ENCODE measurements at regions not wholly inside any gene's neighbourhood (a gene's known extent, or its start where the extent isn't known, plus 50 kb on each side); places are given as distances from the start of the nearest gene placed in this dataset.

- no peak for TF ChIP-seq CTCF (IDR thresholded peaks at IDR 0.05)
- no peaks in the 10 kb centered on the region for H3K4me1 ChIP-seq (ENCODE audit: control insufficient read depth in 1 of 2, insufficient read depth in 2 of 2, low read length in 2 of 2)
- Mint-ChIP-seq H3K36me3 (no peaks in the 10 kb centered on the region), H3K9me3 (peaks cover 0 to 7% (median under 1%) of the 10 kb centered on the region in 7 donors), H3K27me3 (ENCODE audit: low read depth in 3 of 3) (peaks cover 2 to 16% (median 12%) of the 10 kb centered on the region in 3 donors), H3K4me1 (peaks cover 5% of the 10 kb centered on the region), H3K27ac (no peak overlapping the region), H3K4me3 (no peak overlapping the region)
- no peak overlapping the region for H3K27ac ChIP-seq (ENCODE audit: low read depth in 1 of 2, low read length in 2 of 2)
- no CpG with 5 or more reads among the region's 3 CpGs for WGBS (ENCODE audit: insufficient coverage)
- H3K27me3 ChIP-seq (ENCODE audit: control insufficient read depth in 2 of 2, insufficient read depth in 2 of 2, low read length in 2 of 2) = no peaks in the 10 kb centered on the region
- no peak for DNase-seq
- intact Hi-C loops (cut with micrococcal nuclease) = no loop called here
- H3K79me2 ChIP-seq (ENCODE audit: insufficient read depth, low read length) = no peaks in the 10 kb centered on the region
- no peak overlapping the region for H3K4me2 ChIP-seq (replicated peaks; ENCODE audit: extremely low read depth, low read length, poor library complexity, severe bottlenecking)
- no peak overlapping the region for H3K9ac ChIP-seq (ENCODE audit: insufficient read depth, low read length, poor library complexity, severe bottlenecking)
- H3K36me3 ChIP-seq (replicated peaks in 1 of 2; ENCODE audit: control insufficient read depth in 1 of 2, insufficient read depth in 2 of 2, low read length in 2 of 2) = no peaks in the 10 kb centered on the region
- no peaks in the 10 kb centered on the region for H4K20me1 ChIP-seq (ENCODE audit: insufficient read depth, low read length)
- no peak overlapping the region for H3K4me3 ChIP-seq (replicated peaks in 1 of 3; ENCODE audit: low read depth in 2 of 3, low read length in 3 of 3)
- H3K9me3 ChIP-seq (replicated peaks in 1 of 2; ENCODE audit: control insufficient read depth in 1 of 2, insufficient read depth in 1 of 2, low read length in 2 of 2) = no peaks in the 10 kb centered on the region
- H2AFZ ChIP-seq (ENCODE audit: insufficient read depth, low read depth, low read length, poor library complexity, severe bottlenecking) = no peak overlapping the region
Observed at GRCh38 chr2:122033778-122034177, 278.3 kb downstream of the TSN start.

- Histone ChIP-seq H2AFZ (ENCODE audit: insufficient read depth, low read depth, low read length, poor library complexity, severe bottlenecking) (no peak overlapping the region), H3K36me3 (replicated peaks in 1 of 2; ENCODE audit: control insufficient read depth in 1 of 2, insufficient read depth in 2 of 2, low read length in 2 of 2) (no peaks in the 10 kb centered on the region), H3K9me3 (replicated peaks in 1 of 2; ENCODE audit: control insufficient read depth in 1 of 2, insufficient read depth in 1 of 2, low read length in 2 of 2) (no peaks in the 10 kb centered on the region), H3K4me2 (replicated peaks; ENCODE audit: extremely low read depth, low read length, poor library complexity, severe bottlenecking) (no peak overlapping the region), H4K20me1 (ENCODE audit: insufficient read depth, low read length) (no peaks in the 10 kb centered on the region), H3K27ac (ENCODE audit: low read depth in 1 of 2, low read length in 2 of 2) (no peak overlapping the region), H3K4me1 (ENCODE audit: control insufficient read depth in 1 of 2, insufficient read depth in 2 of 2, low read length in 2 of 2) (no peaks in the 10 kb centered on the region), H3K9ac (ENCODE audit: insufficient read depth, low read length, poor library complexity, severe bottlenecking) (no peak overlapping the region), H3K27me3 (ENCODE audit: control insufficient read depth in 2 of 2, insufficient read depth in 2 of 2, low read length in 2 of 2) (no peaks in the 10 kb centered on the region), H3K79me2 (ENCODE audit: insufficient read depth, low read length) (no peaks in the 10 kb centered on the region), H3K4me3 (replicated peaks in 1 of 3; ENCODE audit: low read depth in 2 of 3, low read length in 3 of 3) (no peak overlapping the region)
- Mint-ChIP-seq H3K27ac (no peak overlapping the region), H3K9me3 (peaks cover 0 to 8% (median 3%) of the 10 kb centered on the region in 7 donors), H3K36me3 (no peaks in the 10 kb centered on the region), H3K4me1 (peaks cover 5% of the 10 kb centered on the region), H3K4me3 (no peak overlapping the region), H3K27me3 (ENCODE audit: low read depth in 3 of 3) (peaks cover under 1 to 16% (median 12%) of the 10 kb centered on the region in 3 donors)
- intact Hi-C loops (cut with micrococcal nuclease) = no loop called here
- no CpG with 5 or more reads among the region's 5 CpGs for WGBS (ENCODE audit: insufficient coverage)
- no peak for DNase-seq
- no peak for TF ChIP-seq CTCF (IDR thresholded peaks at IDR 0.05)
Observed at GRCh38 chr2:122034344-122034743, 278.9 kb downstream of the TSN start.
